ENCODE measurements at regions not wholly inside any gene's neighbourhood (a gene's known extent, or its start where the extent isn't known, plus 50 kb on each side); places are given as distances from the start of the nearest gene placed in this dataset.

DNA sequence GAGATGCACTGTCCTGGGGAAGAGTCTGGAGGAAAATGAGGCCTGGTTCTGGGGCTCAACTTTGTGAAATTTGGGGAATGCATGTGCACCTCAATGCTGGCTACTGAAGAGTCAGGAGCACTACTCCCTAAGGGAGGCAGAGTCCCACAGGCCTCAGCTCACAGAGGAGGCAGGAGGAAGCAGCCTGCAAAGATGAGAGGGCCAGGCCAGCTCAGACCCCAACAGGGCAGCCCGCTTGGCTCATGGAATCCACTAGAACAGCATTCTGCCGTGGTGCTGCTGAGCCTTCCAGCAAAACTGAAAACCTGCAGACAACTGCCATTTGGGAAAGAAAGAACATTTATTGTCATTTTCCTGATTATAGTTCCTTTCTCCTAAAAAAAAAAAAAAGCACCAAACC, 300.5 kb downstream of the CTTN start:
- Histone ChIP-seq H3K36me3 (ENCODE audit: insufficient read depth, low read length, poor library complexity, severe bottlenecking) (no peaks in the 10 kb centered on the region), H3K9me3 (ENCODE audit: low read depth, low read length, poor library complexity, severe bottlenecking) (no peaks in the 10 kb centered on the region), H3K4me1 (ENCODE audit: insufficient read depth, low read length, poor library complexity, severe bottlenecking) (no peaks in the 10 kb centered on the region), H3K27me3 (replicated peaks; ENCODE audit: insufficient read depth, low read depth, low read length, poor library complexity) (no peaks in the 10 kb centered on the region), H3K4me3 (ENCODE audit: low read depth, low read length, poor library complexity, severe bottlenecking) (no peak overlapping the region), H3K27ac (ENCODE audit: low read depth, low read length, poor library complexity, severe bottlenecking) (no peak overlapping the region)
- no peak for DNase-seq (ENCODE audit: low spot score)
- intact Hi-C loops (cut with micrococcal nuclease; ENCODE audit: unreplicated experiment), result no loop called here
- TF ChIP-seq, protein P1, sequence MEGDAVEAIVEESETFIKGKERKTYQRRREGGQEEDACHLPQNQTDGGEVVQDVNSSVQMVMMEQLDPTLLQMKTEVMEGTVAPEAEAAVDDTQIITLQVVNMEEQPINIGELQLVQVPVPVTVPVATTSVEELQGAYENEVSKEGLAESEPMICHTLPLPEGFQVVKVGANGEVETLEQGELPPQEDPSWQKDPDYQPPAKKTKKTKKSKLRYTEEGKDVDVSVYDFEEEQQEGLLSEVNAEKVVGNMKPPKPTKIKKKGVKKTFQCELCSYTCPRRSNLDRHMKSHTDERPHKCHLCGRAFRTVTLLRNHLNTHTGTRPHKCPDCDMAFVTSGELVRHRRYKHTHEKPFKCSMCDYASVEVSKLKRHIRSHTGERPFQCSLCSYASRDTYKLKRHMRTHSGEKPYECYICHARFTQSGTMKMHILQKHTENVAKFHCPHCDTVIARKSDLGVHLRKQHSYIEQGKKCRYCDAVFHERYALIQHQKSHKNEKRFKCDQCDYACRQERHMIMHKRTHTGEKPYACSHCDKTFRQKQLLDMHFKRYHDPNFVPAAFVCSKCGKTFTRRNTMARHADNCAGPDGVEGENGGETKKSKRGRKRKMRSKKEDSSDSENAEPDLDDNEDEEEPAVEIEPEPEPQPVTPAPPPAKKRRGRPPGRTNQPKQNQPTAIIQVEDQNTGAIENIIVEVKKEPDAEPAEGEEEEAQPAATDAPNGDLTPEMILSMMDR (conservative IDR thresholded peaks at IDR 0.05; ENCODE audit: low read depth, low read length), result no peak
- TF ChIP-seq EZH2 (IDR thresholded peaks at IDR 0.05; ENCODE audit: borderline replicate concordance, low read depth, low read length, poor library complexity, severe bottlenecking), result no peak
- POLR2A ChIA-PET (ENCODE audit: low non-redundant PET), result no interaction called here
- BruUV-seq (replicated peaks), result no TSS peak
- CTCF ChIA-PET, result no interaction called here

DNA sequence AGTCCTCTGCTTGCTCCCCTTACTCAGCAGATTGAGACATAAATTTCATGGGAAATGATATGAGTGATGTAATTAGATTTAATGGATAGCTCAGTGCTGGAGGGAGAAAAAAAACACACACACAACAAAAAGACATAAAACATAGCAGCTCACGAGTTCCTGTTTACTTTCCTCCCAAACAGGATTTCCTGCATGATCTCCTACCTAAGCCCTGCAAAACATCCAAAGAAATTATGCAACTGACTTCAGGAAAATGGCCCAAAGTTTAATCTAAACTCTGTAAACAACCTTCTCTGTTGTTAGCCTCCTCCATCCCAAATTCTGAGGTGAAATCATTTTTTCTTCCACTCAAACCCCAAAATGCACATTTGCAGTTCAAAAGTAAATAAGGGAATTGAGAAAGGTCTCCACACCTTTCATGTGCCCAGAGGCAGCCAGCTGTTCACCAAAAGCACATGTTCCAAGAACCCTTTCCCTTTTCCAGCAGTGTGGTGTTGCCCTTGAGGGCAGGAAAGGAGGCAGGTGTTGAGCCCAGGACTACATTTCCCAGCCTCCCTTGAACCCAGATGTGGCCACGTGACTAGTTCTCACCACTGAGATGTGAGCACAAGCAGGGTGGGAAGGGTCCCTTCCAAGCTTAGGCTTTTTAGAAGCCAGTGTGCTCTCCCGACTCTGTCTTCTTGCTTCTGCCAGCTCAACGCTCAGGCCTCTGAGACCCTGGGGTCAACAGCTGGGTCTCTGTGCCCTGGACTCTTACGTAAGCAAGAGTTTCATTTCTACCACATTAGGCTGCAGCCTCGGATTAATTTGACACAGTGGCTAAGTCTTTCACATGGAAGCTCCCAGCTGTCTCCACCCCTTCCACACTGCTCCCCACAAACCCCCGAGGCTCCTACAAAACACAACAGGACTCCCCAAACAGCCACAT, 301.2 kb downstream of the CTTN start:
- no peaks in the 10 kb centered on the region for H3K36me3 ChIP-seq (ENCODE audit: insufficient read depth, low read length, poor library complexity, severe bottlenecking)
- H3K4me3 ChIP-seq (ENCODE audit: low read depth, low read length, poor library complexity, severe bottlenecking), result no peak overlapping the region
- TF ChIP-seq, protein P1 (conservative IDR thresholded peaks at IDR 0.05; ENCODE audit: low read depth, low read length), result no peak
- TF ChIP-seq EZH2 (IDR thresholded peaks at IDR 0.05; ENCODE audit: borderline replicate concordance, low read depth, low read length, poor library complexity, severe bottlenecking), result no peak
- no peaks in the 10 kb centered on the region for H3K27me3 ChIP-seq (replicated peaks; ENCODE audit: insufficient read depth, low read depth, low read length, poor library complexity)
- H3K27ac ChIP-seq (ENCODE audit: low read depth, low read length, poor library complexity, severe bottlenecking), result no peak overlapping the region
- no peaks in the 10 kb centered on the region for H3K9me3 ChIP-seq (ENCODE audit: low read depth, low read length, poor library complexity, severe bottlenecking)
- no peaks in the 10 kb centered on the region for H3K4me1 ChIP-seq (ENCODE audit: insufficient read depth, low read length, poor library complexity, severe bottlenecking)
- DNase-seq (ENCODE audit: low spot score), result no peak
- CTCF ChIA-PET, result no interaction called here
- no TSS peak for BruUV-seq (replicated peaks)
- POLR2A ChIA-PET (ENCODE audit: low non-redundant PET), result no interaction called here
- intact Hi-C loops (cut with micrococcal nuclease; ENCODE audit: unreplicated experiment), result no loop called here

DNA sequence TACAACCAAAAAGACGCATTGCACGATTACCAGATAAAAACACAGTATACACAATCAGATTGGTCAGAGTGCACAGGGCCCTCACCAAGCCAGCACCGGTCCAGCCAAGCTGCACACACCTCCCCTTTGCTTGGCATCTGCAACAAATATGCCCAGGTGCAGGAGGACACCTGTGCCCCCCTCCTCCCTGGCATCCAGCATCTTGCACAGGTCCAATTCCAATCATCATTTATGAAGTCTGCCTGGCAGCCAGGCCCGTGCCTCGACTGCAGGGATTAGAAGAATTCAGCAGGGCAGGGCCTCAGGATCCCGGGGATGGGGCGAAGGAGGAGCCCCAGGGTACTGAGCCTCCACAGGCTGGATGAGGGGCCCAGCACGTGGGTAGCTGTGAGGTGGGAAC, 302.1 kb downstream of the CTTN start:
- DNase-seq (ENCODE audit: low spot score), result no peak
- H3K4me1 ChIP-seq (ENCODE audit: insufficient read depth, low read length, poor library complexity, severe bottlenecking), result no peaks in the 10 kb centered on the region
- no peaks in the 10 kb centered on the region for H3K36me3 ChIP-seq (ENCODE audit: insufficient read depth, low read length, poor library complexity, severe bottlenecking)
- TF ChIP-seq, protein P1 (conservative IDR thresholded peaks at IDR 0.05; ENCODE audit: low read depth, low read length), result no peak
- TF ChIP-seq EZH2 (IDR thresholded peaks at IDR 0.05; ENCODE audit: borderline replicate concordance, low read depth, low read length, poor library complexity, severe bottlenecking), result no peak
- POLR2A ChIA-PET (ENCODE audit: low non-redundant PET), result no interaction called here
- no peaks in the 10 kb centered on the region for H3K9me3 ChIP-seq (ENCODE audit: low read depth, low read length, poor library complexity, severe bottlenecking)
- no peak overlapping the region for H3K27ac ChIP-seq (ENCODE audit: low read depth, low read length, poor library complexity, severe bottlenecking)
- intact Hi-C loops (cut with micrococcal nuclease; ENCODE audit: unreplicated experiment), result no loop called here
- CTCF ChIA-PET, result no interaction called here
- H3K4me3 ChIP-seq (ENCODE audit: low read depth, low read length, poor library complexity, severe bottlenecking), result no peak overlapping the region
- no peaks in the 10 kb centered on the region for H3K27me3 ChIP-seq (replicated peaks; ENCODE audit: insufficient read depth, low read depth, low read length, poor library complexity)
- BruUV-seq (replicated peaks), result no TSS peak

All from A673 (cell line).